ENCODE measurements at regions not wholly inside any gene's neighbourhood (a gene's known extent, or its start where the extent isn't known, plus 50 kb on each side); places are given as distances from the start of the nearest gene placed in this dataset.
"Not testable (repeated sequence)": the region's sequence is repeated elsewhere in the genome, so short reads cannot be mapped to it uniquely, and the experiment has no call there.

- not testable (repeated sequence) for TF ChIP-seq SUZ12 (IDR thresholded peaks at IDR 0.05; ENCODE audit: extremely low read depth, insufficient read depth, insufficient read length); ZNF274 (IDR thresholded peaks at IDR 0.05; ENCODE audit: low read depth, low read length); YY1 (IDR thresholded peaks at IDR 0.05; ENCODE audit: insufficient read depth, insufficient read length)
Observed at GRCh38 chr1:61543498-61543897, 181.4 kb downstream of the TM2D1 start.
